Activated CD8-positive, alpha-beta T cell treated with anti-CD3 and anti-CD28 coated beads, Interleukin-2, amount 10 ng/mL, durations not matched to agents 7 days and 5 days (primary cell): ENCODE measurements at regions not wholly inside any gene's neighbourhood (a gene's known extent, or its start where the extent isn't known, plus 50 kb on each side); places are given as distances from the start of the nearest gene placed in this dataset.
"Not testable (repeated sequence)": the region's sequence is repeated elsewhere in the genome, so short reads cannot be mapped to it uniquely, and the experiment has no call there.

ENCODE experiments used
- ATAC-seq: fragments of 150-1000 bp; cut with Tn5 transposase; one replicate; pipeline ENCODE4 v1.10.0; 2021; ENCODE audit warnings: moderate library complexity
- CTCF ChIA-PET: fragments of 350-600 bp; sonication (Branson Sonifier 250); formaldehyde crosslinking; loops from one replicate; lab custom pipeline; 2021; ENCODE audit warnings: antibody characterized with exemption; lab: Charles Lee
- POLR2A ChIA-PET: fragments of 350-600 bp; sonication (Branson Sonifier 250); formaldehyde crosslinking; loops from one replicate; lab custom pipeline; 2021; ENCODE audit warnings: antibody characterized with exemption; lab: Charles Lee
- DNase-seq: peaks from one replicate; pipeline ENCODE4 v3.0.0-alpha.2; 2020
- H3K27ac Mint-ChIP-seq: one replicate; pipeline ENCODE4 v1.8.0; 2021; ENCODE audit warnings: mild to moderate bottlenecking, mixed read lengths
- H3K27me3 Mint-ChIP-seq: one replicate; pipeline ENCODE4 v1.8.0; 2021; ENCODE audit warnings: low read depth, mixed read lengths
- H3K36me3 Mint-ChIP-seq: one replicate; pipeline ENCODE4 v1.8.0; 2021; ENCODE audit warnings: low read depth, mixed read lengths
- H3K4me1 Mint-ChIP-seq: one replicate; pipeline ENCODE4 v1.8.0; 2021; ENCODE audit warnings: low read depth, mixed read lengths
- H3K4me3 Mint-ChIP-seq: one replicate; pipeline ENCODE4 v1.8.0; 2021; ENCODE audit warnings: mild to moderate bottlenecking, mixed read lengths
- H3K9me3 Mint-ChIP-seq: one replicate; pipeline ENCODE4 v1.8.0; 2022; ENCODE audit warnings: mixed read lengths; ENCODE audit not compliant: insufficient read depth

- H3K4me1 Mint-ChIP-seq, H3K36me3 Mint-ChIP-seq, H3K27me3 Mint-ChIP-seq, DNase-seq, H3K9me3 Mint-ChIP-seq, CTCF ChIA-PET, H3K4me3 Mint-ChIP-seq, ATAC-seq, H3K27ac Mint-ChIP-seq, POLR2A ChIA-PET: not testable (repeated sequence)
These were observed 613.7 kb downstream of the TUBA3C start for GRCh38 chr13:18567890-18568289.
